ENCODE measurements at regions not wholly inside any gene's neighbourhood (a gene's known extent, or its start where the extent isn't known, plus 50 kb on each side); places are given as distances from the start of the nearest gene placed in this dataset.

DNA sequence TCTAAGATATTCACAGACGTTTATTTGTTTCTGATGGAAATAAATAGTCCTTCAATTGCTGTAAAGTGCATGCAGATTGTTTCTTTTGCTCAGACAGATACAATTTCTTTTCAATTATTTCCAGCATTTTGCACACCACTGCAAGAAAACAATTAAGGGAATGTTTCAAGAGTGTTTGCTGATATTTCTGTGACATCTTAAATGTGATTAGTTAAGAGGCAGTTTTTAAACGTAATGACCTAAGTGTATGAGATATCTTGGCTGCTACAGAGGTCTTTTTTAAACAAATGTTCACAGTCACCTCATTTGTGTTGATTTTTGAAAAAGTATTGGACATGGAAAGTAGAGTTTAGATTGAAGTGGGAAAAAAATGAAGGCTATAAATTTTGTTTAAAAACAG, 262.3 kb upstream of the BRINP3 start:
- ATAC-seq (ENCODE audit: low read depth) (no peak), DNase-seq (no peak)
- Histone ChIP-seq H3K4ac (ENCODE audit: low read depth, low read length) (no peak overlapping the region), H4K8ac (ENCODE audit: low read depth in 2 of 2, low read length in 2 of 2) (no peak overlapping the region), H3K36me3 (ENCODE audit: control insufficient read depth, insufficient read depth, low read length) (no peaks in the 10 kb centered on the region), H2BK20ac (ENCODE audit: low read depth, low read length) (no peak overlapping the region), H4K5ac (ENCODE audit: low read depth, low read length) (no peak overlapping the region), H2BK15ac (ENCODE audit: low read depth, low read length) (no peak overlapping the region), H3K9ac (ENCODE audit: low read depth, low read length) (no peak overlapping the region), H3K23ac (ENCODE audit: low read depth, low read length) (no peak overlapping the region), H3K14ac (replicated peaks; ENCODE audit: low read depth, low read length) (no peak overlapping the region), H2AK9ac (replicated peaks; ENCODE audit: low read depth, low read length, poor library complexity) (no peak overlapping the region), H3K9me3 (ENCODE audit: control insufficient read depth, insufficient read depth, low read length) (no peaks in the 10 kb centered on the region), H2AFZ (replicated peaks; ENCODE audit: low read length, poor library complexity) (no peak overlapping the region), H4K20me1 (ENCODE audit: insufficient read depth, low read length) (no peaks in the 10 kb centered on the region), H3K9me1 (ENCODE audit: insufficient read depth, low read length) (no peaks in the 10 kb centered on the region), H3K27ac (ENCODE audit: insufficient read depth, low read length) (no peak overlapping the region), H2AK5ac (ENCODE audit: low read depth, low read length) (no peak overlapping the region), H3K4me1 (ENCODE audit: control insufficient read depth, insufficient read depth, low read length) (no peaks in the 10 kb centered on the region), H2BK5ac (ENCODE audit: low read depth, low read length, poor library complexity, severe bottlenecking) (no peak overlapping the region), H3K18ac (ENCODE audit: low read depth, low read length) (no peak overlapping the region), H3K4me2 (ENCODE audit: low read depth, low read length) (no peak overlapping the region), H3K56ac (ENCODE audit: extremely low read depth, insufficient read depth, low read length) (no peak overlapping the region), H3K79me1 (ENCODE audit: low read depth in 1 of 2, low read length in 2 of 2) (no peaks in the 10 kb centered on the region), H3K27me3 (ENCODE audit: control insufficient read depth, insufficient read depth, low read length) (no peaks in the 10 kb centered on the region), H4K91ac (ENCODE audit: insufficient read depth, low read depth, low read length) (no peak overlapping the region), H2BK120ac (ENCODE audit: low read depth, low read length) (no peak overlapping the region), H3K4me3 (ENCODE audit: insufficient read depth, low read depth, low read length) (no peak overlapping the region)
- in situ Hi-C loops (cut with MboI; ENCODE audit: low sequenced_read_pairs), result no loop called here
- no TSS peak for BruUV-seq (replicated peaks)
- ChIA-PET CTCF (no interaction called here), POLR2A (ENCODE audit: unreplicated experiment) (no interaction called here)
- dilution Hi-C loops (cut with HindIII; ENCODE audit: low sequenced_read_pairs, unreplicated experiment), result no loop called here
- 0% methylated on average over 1 of the region's 2 CpGs; no CpG with 5 or more reads in 1 of the 2 experiments for WGBS, 2 experiments (ENCODE audit: extremely low coverage in 2 of 2, insufficient read length in 1 of 2)
- intact Hi-C loops (cut with micrococcal nuclease), result no loop called here
- TF ChIP-seq CEBPB (IDR thresholded peaks at IDR 0.05; ENCODE audit: low read depth, low read length) (no peak), RCOR1 (IDR thresholded peaks at IDR 0.05; ENCODE audit: insufficient replicate concordance, low read length) (no peak), POLR2A (IDR thresholded peaks at IDR 0.05; ENCODE audit: low read depth, low read length) (no peak), CHD1 (IDR thresholded peaks at IDR 0.05; ENCODE audit: low read depth, low read length) (no peak), CTCF (conservative IDR thresholded peaks at IDR 0.05; ENCODE audit: low read depth, low read length) (no peak), USF2 (IDR thresholded peaks at IDR 0.05; ENCODE audit: low read depth, low read length) (no peak), RFX5 (IDR thresholded peaks at IDR 0.05; ENCODE audit: low read depth, low read length) (no peak), MXI1 (IDR thresholded peaks at IDR 0.05; ENCODE audit: borderline replicate concordance, low read depth, low read length) (no peak), NFE2L2 (IDR thresholded peaks at IDR 0.05; ENCODE audit: low read depth, low read length) (no peak)
- TF ChIP-seq, protein P1, sequence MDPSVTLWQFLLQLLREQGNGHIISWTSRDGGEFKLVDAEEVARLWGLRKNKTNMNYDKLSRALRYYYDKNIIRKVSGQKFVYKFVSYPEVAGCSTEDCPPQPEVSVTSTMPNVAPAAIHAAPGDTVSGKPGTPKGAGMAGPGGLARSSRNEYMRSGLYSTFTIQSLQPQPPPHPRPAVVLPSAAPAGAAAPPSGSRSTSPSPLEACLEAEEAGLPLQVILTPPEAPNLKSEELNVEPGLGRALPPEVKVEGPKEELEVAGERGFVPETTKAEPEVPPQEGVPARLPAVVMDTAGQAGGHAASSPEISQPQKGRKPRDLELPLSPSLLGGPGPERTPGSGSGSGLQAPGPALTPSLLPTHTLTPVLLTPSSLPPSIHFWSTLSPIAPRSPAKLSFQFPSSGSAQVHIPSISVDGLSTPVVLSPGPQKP (IDR thresholded peaks at IDR 0.05; ENCODE audit: borderline replicate concordance, low read depth, low read length), result no peak

Measured in IMR-90 (cell line).